ENCODE measurements at regions not wholly inside any gene's neighbourhood (a gene's known extent, or its start where the extent isn't known, plus 50 kb on each side); places are given as distances from the start of the nearest gene placed in this dataset.

DNA sequence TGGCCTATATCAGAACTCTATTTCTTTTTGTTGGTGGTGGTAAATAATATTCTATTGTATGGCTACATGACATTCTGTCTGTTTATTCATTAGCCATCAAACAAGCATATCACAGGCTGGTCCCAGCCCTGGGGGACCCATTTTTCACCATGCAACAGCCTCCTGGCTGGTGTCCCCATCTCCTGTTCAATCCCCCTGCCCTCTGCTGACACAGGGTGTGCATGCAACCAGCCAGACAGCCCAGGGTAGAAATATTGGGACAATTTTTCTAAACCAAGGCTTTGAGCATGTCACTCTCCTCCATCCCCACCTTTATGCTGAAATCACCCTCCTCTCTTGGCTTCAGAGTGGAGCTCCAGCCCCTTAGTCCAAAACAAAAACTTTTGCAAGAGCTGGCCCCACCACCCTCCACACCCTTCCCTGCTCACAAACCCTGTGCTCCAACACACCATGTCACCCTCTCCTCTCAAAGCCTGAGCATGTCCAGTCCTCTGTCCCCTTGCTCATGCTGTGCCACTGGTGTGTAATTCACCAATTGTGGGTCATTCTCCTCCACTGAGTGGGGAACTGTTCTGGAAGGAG lies 153.0 kb upstream of the UQCRFS1 start:
- TF ChIP-seq REST (IDR thresholded peaks at IDR 0.05; ENCODE audit: low read depth) (no peak), EP300 (IDR thresholded peaks at IDR 0.05; ENCODE audit: borderline replicate concordance) (no peak), YY1 (IDR thresholded peaks at IDR 0.05; ENCODE audit: low read depth) (no peak), FOXM1 (IDR thresholded peaks at IDR 0.05; ENCODE audit: borderline replicate concordance, low read depth) (no peak), TAF1 (IDR thresholded peaks at IDR 0.05; ENCODE audit: low read depth) (no peak), MAX (IDR thresholded peaks at IDR 0.05) (no peak), RAD21 (IDR thresholded peaks at IDR 0.05; ENCODE audit: low read depth) (no peak)
